HG03159 (cell line): ENCODE measurements at regions not wholly inside any gene's neighbourhood (a gene's known extent, or its start where the extent isn't known, plus 50 kb on each side); places are given as distances from the start of the nearest gene placed in this dataset.
"Not testable (repeated sequence)": the region's sequence is repeated elsewhere in the genome, so short reads cannot be mapped to it uniquely, and the experiment has no call there.

Experiments used
- ATAC-seq: cut with Tn5 transposase; IDR thresholded peaks from one replicate; pipeline ENCODE4 v1.9.1; 2021; ENCODE audit warnings: mild to moderate bottlenecking, moderate library complexity; ENCODE audit not compliant: unreplicated experiment

GRCh38 chr7:121503730-121504129 is 107.6 kb upstream of the FAM3C start:
- ATAC-seq = no peak

- no peak for ATAC-seq
These were observed 106.9 kb upstream of the FAM3C start for GRCh38 chr7:121503039-121503438.

- no peak for ATAC-seq
These were observed 105.5 kb upstream of the FAM3C start for GRCh38 chr7:121501566-121501965.

- ATAC-seq = no peak
These were observed 104.4 kb upstream of the FAM3C start for GRCh38 chr7:121500360-121501058.

- ATAC-seq = no peak
These were observed 103.5 kb upstream of the FAM3C start for GRCh38 chr7:121499624-121500023.

- no peak for ATAC-seq
These were observed 102.7 kb upstream of the FAM3C start for GRCh38 chr7:121498816-121499215.

GRCh38 chr7:121497545-121497944 is 101.4 kb upstream of the FAM3C start:
- ATAC-seq = not testable (repeated sequence)

- ATAC-seq = no peak
These were observed 98.4 kb upstream of the FAM3C start for GRCh38 chr7:121494516-121494915.

GRCh38 chr7:121493553-121493952 is 97.4 kb upstream of the FAM3C start:
- ATAC-seq = no peak

GRCh38 chr7:121490309-121490708 is 94.2 kb upstream of the FAM3C start:
- ATAC-seq = no peak

GRCh38 chr7:121489440-121489839 is 93.3 kb upstream of the FAM3C start:
- ATAC-seq = no peak

GRCh38 chr7:121488111-121488650 is 92.1 kb upstream of the FAM3C start:
- no peak for ATAC-seq

GRCh38 chr7:121486590-121486989 is 90.5 kb upstream of the FAM3C start:
- ATAC-seq = no peak

GRCh38 chr7:121485467-121486243 is 89.5 kb upstream of the FAM3C start:
- no peak for ATAC-seq

GRCh38 chr7:121484089-121484763 is 88.1 kb upstream of the FAM3C start:
- no peak for ATAC-seq

GRCh38 chr7:121480566-121481335 is 84.6 kb upstream of the FAM3C start:
- no peak for ATAC-seq

GRCh38 chr7:121480058-121480457 is 84.0 kb upstream of the FAM3C start:
- no peak for ATAC-seq

GRCh38 chr7:121479466-121479865 is 83.4 kb upstream of the FAM3C start:
- no peak for ATAC-seq

GRCh38 chr7:121475806-121476205 is 79.7 kb upstream of the FAM3C start:
- no peak for ATAC-seq

GRCh38 chr7:121474301-121474673 is 78.2 kb upstream of the FAM3C start:
- no peak for ATAC-seq
